A549 (cell line): ENCODE measurements at regions not wholly inside any gene's neighbourhood (a gene's known extent, or its start where the extent isn't known, plus 50 kb on each side); places are given as distances from the start of the nearest gene placed in this dataset.
"Not testable (repeated sequence)": the region's sequence is repeated elsewhere in the genome, so short reads cannot be mapped to it uniquely, and the experiment has no call there.

Experiments
- ATAC-seq, 2 experiments: fragments of 200-7000 bp in 1 of 2; fragments of >200 bp in 1 of 2; cut with Nextera tagmentation in 1 of 2; cut with Tn5 transposase in 1 of 2; 3 replicates each; pipeline versions ENCODE4 v1.8.0 to v1.9.1; 2018 to 2020; ENCODE audit warnings: mild to moderate bottlenecking in 1 of 2, moderate library complexity in 1 of 2
- CTCF ChIA-PET: fragments of 300-600 bp; sonication (Branson Sonifier 250); formaldehyde crosslinking; extraction: SDS; loops from one replicate; lab custom pipeline; 2021; ENCODE audit warnings: antibody characterized with exemption, inconsistent platforms; lab: Yijun Ruan, JAX
- POLR2A ChIA-PET: fragments of 350-600 bp; formaldehyde crosslinking; extraction: SDS; loops from one replicate; lab custom pipeline; 2021; ENCODE audit warnings: antibody characterized with exemption, inconsistent platforms; lab: Yijun Ruan, JAX
- DNase-seq, 2 experiments: peaks; one replicate each; pipeline versions ENCODE4 v3.0.0 to v3.0.0-alpha.2; 2011 to 2016; ENCODE audit warnings: low read depth in 1 of 2, low spot score in 1 of 2
- FAIRE-seq: peaks from 2 replicates; lab custom pipeline; 2011; peaks lifted over from hg19 to GRCh38; lab: Jason Lieb, UNC
- H3K27ac ChIP-seq, 2 experiments: fragments of >200 bp; sonication (Bioruptor Twin); formaldehyde crosslinking; 3 replicates each; pipeline ENCODE4 v1.5.1; 2016 to 2017
- H3K4me1 ChIP-seq: fragments of >200 bp; sonication (Bioruptor Twin); formaldehyde crosslinking; 3 replicates; pipeline ENCODE4 v1.6.1; 2016
- H3K4me2 ChIP-seq: fragments of >200 bp; sonication (Bioruptor Twin); formaldehyde crosslinking; 3 replicates; pipeline ENCODE4 v1.6.1; 2016
- H3K4me3 ChIP-seq: fragments of >200 bp; sonication (Bioruptor Twin); formaldehyde crosslinking; 3 replicates; pipeline ENCODE4 v1.5.1; 2016
- H3K9me3 ChIP-seq: fragments of >200 bp; sonication (Bioruptor Twin); formaldehyde crosslinking; 3 replicates; pipeline ENCODE4 v1.6.1; 2016
- CBX2 ChIP-seq: fragments of 200-600 bp; sonication (generic); IDR thresholded peaks from 2 replicates; pipeline ENCODE4 v1.6.1; 2016; ENCODE audit warnings: low read depth, mild to moderate bottlenecking, borderline replicate concordance
- CBX8 ChIP-seq: fragments of 200-600 bp; sonication (generic); IDR thresholded peaks from 2 replicates; pipeline ENCODE4 v1.6.1; 2016
- CEBPB ChIP-seq, 2 experiments: fragments of >200 bp in 1 of 2; sonication (Bioruptor Twin) in 1 of 2; formaldehyde crosslinking in 1 of 2; IDR thresholded peaks; 2 replicates each; pipeline ENCODE4 v1.6.1; 2012 to 2016
- CHD2 ChIP-seq: fragments of 150-350 bp; IDR thresholded peaks from 2 replicates; pipeline ENCODE4 v1.6.1; 2014; ENCODE audit warnings: low read length; ENCODE audit not compliant: partially characterized antibody
- FOSB ChIP-seq: fragments of 250-450 bp; sonication (Bioruptor Pico); IDR thresholded peaks from 2 replicates; pipeline ENCODE4 v1.5.0; 2020; ENCODE audit warnings: mild to moderate bottlenecking, moderate library complexity
- FOSL2 ChIP-seq, 2 experiments: fragments of 450-650 bp in 1 of 2; fragments of >200 bp in 1 of 2; sonication (Bioruptor Twin) in 1 of 2; formaldehyde crosslinking; IDR thresholded peaks; 2 replicates each; pipeline versions ENCODE4 v1.5.0 to v1.6.1; 2016 to 2020; ENCODE audit warnings: mild to moderate bottlenecking in 1 of 2, moderate library complexity in 1 of 2
- FOXS1 ChIP-seq: fragments of 250-450 bp; sonication (Bioruptor Pico); IDR thresholded peaks from 2 replicates; pipeline ENCODE4 v1.5.0; 2020; ENCODE audit warnings: mild to moderate bottlenecking, moderate library complexity
- HDAC2 ChIP-seq: fragments of 200-600 bp; sonication (generic); IDR thresholded peaks from 2 replicates; pipeline ENCODE4 v1.6.1; 2016
- HOXA7 ChIP-seq: fragments of 250-450 bp; sonication (Bioruptor Pico); IDR thresholded peaks from 2 replicates; pipeline ENCODE4 v1.5.0; 2020; ENCODE audit warnings: mild to moderate bottlenecking, moderate library complexity
- HOXB5 ChIP-seq: fragments of 250-450 bp; sonication (Bioruptor Pico); IDR thresholded peaks from 2 replicates; pipeline ENCODE4 v1.5.0; 2020; ENCODE audit warnings: mild to moderate bottlenecking, moderate library complexity
- JUNB ChIP-seq: fragments of >200 bp; sonication (Bioruptor Twin); formaldehyde crosslinking; IDR thresholded peaks from 2 replicates; pipeline ENCODE4 v1.6.1; 2016
- MAFK ChIP-seq: fragments of 450-650 bp; IDR thresholded peaks from 2 replicates; pipeline ENCODE4 v1.6.1; 2014; ENCODE audit not compliant: partially characterized antibody
- NPAS2 ChIP-seq: fragments of 250-450 bp; sonication (Bioruptor Pico); IDR thresholded peaks from 2 replicates; pipeline ENCODE4 v1.8.0; 2022; ENCODE audit warnings: mild to moderate bottlenecking, moderate library complexity, borderline replicate concordance
- POLR2A ChIP-seq: IDR thresholded peaks from 2 replicates; pipeline ENCODE4 v1.6.1; 2012; ENCODE audit warnings: mild to moderate bottlenecking, low read length
- POLR2AphosphoS2 ChIP-seq: conservative IDR thresholded peaks from 2 replicates; pipeline ENCODE4 v1.6.1; 2012; ENCODE audit warnings: low read length, improper control_type of control experiment, inconsistent platforms
- RFX5 ChIP-seq: fragments of 450-650 bp; IDR thresholded peaks from 2 replicates; pipeline ENCODE4 v1.7.1; 2014; ENCODE audit warnings: antibody characterized with exemption, mild to moderate bottlenecking, moderate library complexity
- SMC3 ChIP-seq: fragments of >200 bp; sonication (Bioruptor Twin); formaldehyde crosslinking; IDR thresholded peaks from 3 replicates; pipeline ENCODE4 v1.6.1; 2018; ENCODE audit warnings: inconsistent platforms
- SREBF2 ChIP-seq: fragments of 450-650 bp; IDR thresholded peaks from 2 replicates; pipeline ENCODE4 v1.6.1; 2014; ENCODE audit warnings: mild to moderate bottlenecking, moderate library complexity
- TFCP2L1 ChIP-seq: fragments of 250-450 bp; sonication (Bioruptor Pico); IDR thresholded peaks from 2 replicates; pipeline ENCODE4 v1.5.0; 2021; ENCODE audit warnings: mild to moderate bottlenecking
- ZC3H11A ChIP-seq: fragments of 450-650 bp; IDR thresholded peaks from 2 replicates; pipeline ENCODE4 v1.6.1; 2014; ENCODE audit warnings: antibody characterized with exemption, mild to moderate bottlenecking
- ZFP36 ChIP-seq: fragments of 450-650 bp; IDR thresholded peaks from 2 replicates; pipeline ENCODE4 v1.6.1; 2014; ENCODE audit warnings: borderline replicate concordance; ENCODE audit not compliant: partially characterized antibody
- ZNF302 ChIP-seq: fragments of 250-450 bp; sonication (Bioruptor Pico); IDR thresholded peaks from 2 replicates; pipeline ENCODE4 v1.9.0; 2021; ENCODE audit warnings: inconsistent platforms, mild to moderate bottlenecking, moderate library complexity
- ZSCAN20 ChIP-seq: fragments of 250-450 bp; sonication (Bioruptor Pico); IDR thresholded peaks from 2 replicates; pipeline ENCODE4 v1.8.0; 2022; ENCODE audit warnings: mild to moderate bottlenecking, moderate library complexity
- WGBS: methylation state at CpG from one replicate; pipeline ENCODE4 v1.1.6; 2017; ENCODE audit errors: missing lambda C conversion rate; 5-methylcytosine and 5-hydroxymethylcytosine counted together
- TF ChIP-seq, protein P1 (sequence below): fragments of 150-350 bp; IDR thresholded peaks from 2 replicates; pipeline ENCODE4 v1.6.1; 2014; ENCODE audit warnings: low read depth, mild to moderate bottlenecking, low read length
- TF ChIP-seq, protein P2 (sequence below): fragments of >200 bp; sonication (Bioruptor Twin); formaldehyde crosslinking; IDR thresholded peaks from 3 replicates; pipeline ENCODE4 v1.5.1; 2016
- TF ChIP-seq, protein P3 (sequence below): fragments of 250-450 bp; sonication (Bioruptor Pico); IDR thresholded peaks from 2 replicates; pipeline ENCODE4 v1.5.0; 2021; ENCODE audit warnings: mild to moderate bottlenecking, moderate library complexity, borderline replicate concordance
- TF ChIP-seq, protein P4 (sequence below): fragments of >200 bp; sonication (Bioruptor Twin); formaldehyde crosslinking; IDR thresholded peaks from 2 replicates; pipeline ENCODE4 v1.6.1; 2016
- TF ChIP-seq, protein P5 (sequence below): IDR thresholded peaks from 2 replicates; pipeline ENCODE4 v1.6.1; 2012; ENCODE audit warnings: low read depth, borderline replicate concordance
- TF ChIP-seq, protein P6 (sequence below): fragments of >200 bp; sonication (Bioruptor Twin); formaldehyde crosslinking; IDR thresholded peaks from 3 replicates; pipeline ENCODE4 v1.6.1; 2016

- CTCF ChIA-PET, H3K4me3 ChIP-seq, H3K4me1 ChIP-seq, H3K27ac ChIP-seq, FAIRE-seq, ATAC-seq, H3K4me2 ChIP-seq, H3K9me3 ChIP-seq, DNase-seq, POLR2A ChIA-PET: not testable (repeated sequence)
- WGBS, result 32% methylated on average over 7 of the region's 7 CpGs
- TF ChIP-seq MAFK, result peak; percentile 32
Observed at GRCh38 chr1:95538242-95538641, 304.2 kb downstream of the RWDD3 start.

DNA sequence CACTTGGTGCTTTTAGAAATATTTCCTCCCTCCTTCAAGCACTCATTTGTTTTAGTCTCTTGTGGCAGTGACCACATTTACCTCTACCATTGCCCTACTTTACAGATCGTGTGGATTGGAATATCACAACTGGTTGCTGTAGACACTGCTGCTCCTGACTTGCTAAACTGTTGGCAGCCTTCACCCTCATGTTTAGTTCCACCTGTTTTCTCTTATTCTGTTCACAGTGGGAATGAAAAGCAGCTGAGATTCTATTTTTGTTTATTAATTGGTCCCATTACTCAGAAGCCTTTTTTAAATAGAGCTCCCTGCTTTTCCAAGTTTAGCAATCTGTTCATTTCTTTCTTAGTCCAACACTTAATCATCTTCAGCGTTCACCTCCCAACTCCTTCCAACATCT is 308.9 kb downstream of the RWDD3 start:
- 6% methylated on average over 2 of the region's 2 CpGs for WGBS
- TF ChIP-seq POLR2A (no peak), ZFP36 (no peak), ZC3H11A (no peak), CHD2 (no peak), FOSL2 (IDR thresholded peaks at IDR 0.05) (no peak), FOSL2 (CRISPR knock-in tag; IDR thresholded peaks at IDR 0.05) (no peak), CBX2 (no peak), SMC3 (no peak), POLR2AphosphoS2 (no peak), HDAC2 (no peak), CBX8 (no peak), RFX5 (no peak), ZNF302 (CRISPR knock-in tag) (no peak), FOXS1 (no peak), NPAS2 (no peak), SREBF2 (no peak), CEBPB (IDR thresholded peaks at IDR 0.05) (no peak)
- TF ChIP-seq, protein P1, sequence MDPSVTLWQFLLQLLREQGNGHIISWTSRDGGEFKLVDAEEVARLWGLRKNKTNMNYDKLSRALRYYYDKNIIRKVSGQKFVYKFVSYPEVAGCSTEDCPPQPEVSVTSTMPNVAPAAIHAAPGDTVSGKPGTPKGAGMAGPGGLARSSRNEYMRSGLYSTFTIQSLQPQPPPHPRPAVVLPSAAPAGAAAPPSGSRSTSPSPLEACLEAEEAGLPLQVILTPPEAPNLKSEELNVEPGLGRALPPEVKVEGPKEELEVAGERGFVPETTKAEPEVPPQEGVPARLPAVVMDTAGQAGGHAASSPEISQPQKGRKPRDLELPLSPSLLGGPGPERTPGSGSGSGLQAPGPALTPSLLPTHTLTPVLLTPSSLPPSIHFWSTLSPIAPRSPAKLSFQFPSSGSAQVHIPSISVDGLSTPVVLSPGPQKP, result no peak
- TF ChIP-seq, protein P2, sequence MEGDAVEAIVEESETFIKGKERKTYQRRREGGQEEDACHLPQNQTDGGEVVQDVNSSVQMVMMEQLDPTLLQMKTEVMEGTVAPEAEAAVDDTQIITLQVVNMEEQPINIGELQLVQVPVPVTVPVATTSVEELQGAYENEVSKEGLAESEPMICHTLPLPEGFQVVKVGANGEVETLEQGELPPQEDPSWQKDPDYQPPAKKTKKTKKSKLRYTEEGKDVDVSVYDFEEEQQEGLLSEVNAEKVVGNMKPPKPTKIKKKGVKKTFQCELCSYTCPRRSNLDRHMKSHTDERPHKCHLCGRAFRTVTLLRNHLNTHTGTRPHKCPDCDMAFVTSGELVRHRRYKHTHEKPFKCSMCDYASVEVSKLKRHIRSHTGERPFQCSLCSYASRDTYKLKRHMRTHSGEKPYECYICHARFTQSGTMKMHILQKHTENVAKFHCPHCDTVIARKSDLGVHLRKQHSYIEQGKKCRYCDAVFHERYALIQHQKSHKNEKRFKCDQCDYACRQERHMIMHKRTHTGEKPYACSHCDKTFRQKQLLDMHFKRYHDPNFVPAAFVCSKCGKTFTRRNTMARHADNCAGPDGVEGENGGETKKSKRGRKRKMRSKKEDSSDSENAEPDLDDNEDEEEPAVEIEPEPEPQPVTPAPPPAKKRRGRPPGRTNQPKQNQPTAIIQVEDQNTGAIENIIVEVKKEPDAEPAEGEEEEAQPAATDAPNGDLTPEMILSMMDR, result no peak
- TF ChIP-seq, protein P3, sequence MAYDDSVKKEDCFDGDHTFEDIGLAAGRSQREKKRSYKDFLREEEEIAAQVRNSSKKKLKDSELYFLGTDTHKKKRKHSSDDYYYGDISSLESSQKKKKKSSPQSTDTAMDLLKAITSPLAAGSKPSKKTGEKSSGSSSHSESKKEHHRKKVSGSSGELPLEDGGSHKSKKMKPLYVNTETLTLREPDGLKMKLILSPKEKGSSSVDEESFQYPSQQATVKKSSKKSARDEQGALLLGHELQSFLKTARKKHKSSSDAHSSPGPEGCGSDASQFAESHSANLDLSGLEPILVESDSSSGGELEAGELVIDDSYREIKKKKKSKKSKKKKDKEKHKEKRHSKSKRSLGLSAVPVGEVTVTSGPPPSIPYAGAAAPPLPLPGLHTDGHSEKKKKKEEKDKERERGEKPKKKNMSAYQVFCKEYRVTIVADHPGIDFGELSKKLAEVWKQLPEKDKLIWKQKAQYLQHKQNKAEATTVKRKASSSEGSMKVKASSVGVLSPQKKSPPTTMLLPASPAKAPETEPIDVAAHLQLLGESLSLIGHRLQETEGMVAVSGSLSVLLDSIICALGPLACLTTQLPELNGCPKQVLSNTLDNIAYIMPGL (CRISPR knock-in tag), result no peak
- TF ChIP-seq, protein P4, sequence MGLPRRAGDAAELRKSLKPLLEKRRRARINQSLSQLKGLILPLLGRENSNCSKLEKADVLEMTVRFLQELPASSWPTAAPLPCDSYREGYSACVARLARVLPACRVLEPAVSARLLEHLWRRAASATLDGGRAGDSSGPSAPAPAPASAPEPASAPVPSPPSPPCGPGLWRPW, result no peak
- TF ChIP-seq, all 56 proteins: peak for 0
- H3K4me2 ChIP-seq, result no peak overlapping the region
- no peak overlapping the region for H3K27ac ChIP-seq
- no peaks in the 10 kb centered on the region for H3K4me1 ChIP-seq
- CTCF ChIA-PET, result no interaction called here
- H3K9me3 ChIP-seq, result no peaks in the 10 kb centered on the region
- POLR2A ChIA-PET, result no interaction called here
- no peak overlapping the region for H3K4me3 ChIP-seq
- ATAC-seq, result no peak
- FAIRE-seq, result no peak
- no peak for DNase-seq

GRCh38 chr1:95547005-95547404 is 313.0 kb downstream of the RWDD3 start:
- CTCF ChIA-PET, result no interaction called here
- H3K4me3 ChIP-seq, result no peak overlapping the region
- 41% methylated on average over 2 of the region's 2 CpGs for WGBS
- no peak overlapping the region for H3K4me2 ChIP-seq
- no peaks in the 10 kb centered on the region for H3K9me3 ChIP-seq
- no peak for FAIRE-seq
- TF ChIP-seq ZSCAN20 (CRISPR knock-in tag) (no peak), HDAC2 (no peak), TFCP2L1 (CRISPR knock-in tag) (no peak), HOXB5 (no peak), CHD2 (no peak), JUNB (no peak), HOXA7 (CRISPR knock-in tag) (no peak), FOSB (CRISPR knock-in tag) (no peak)
- TF ChIP-seq, protein P2, result no peak
- TF ChIP-seq, protein P5, sequence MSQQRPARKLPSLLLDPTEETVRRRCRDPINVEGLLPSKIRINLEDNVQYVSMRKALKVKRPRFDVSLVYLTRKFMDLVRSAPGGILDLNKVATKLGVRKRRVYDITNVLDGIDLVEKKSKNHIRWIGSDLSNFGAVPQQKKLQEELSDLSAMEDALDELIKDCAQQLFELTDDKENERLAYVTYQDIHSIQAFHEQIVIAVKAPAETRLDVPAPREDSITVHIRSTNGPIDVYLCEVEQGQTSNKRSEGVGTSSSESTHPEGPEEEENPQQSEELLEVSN, result no peak
- TF ChIP-seq, protein P6, sequence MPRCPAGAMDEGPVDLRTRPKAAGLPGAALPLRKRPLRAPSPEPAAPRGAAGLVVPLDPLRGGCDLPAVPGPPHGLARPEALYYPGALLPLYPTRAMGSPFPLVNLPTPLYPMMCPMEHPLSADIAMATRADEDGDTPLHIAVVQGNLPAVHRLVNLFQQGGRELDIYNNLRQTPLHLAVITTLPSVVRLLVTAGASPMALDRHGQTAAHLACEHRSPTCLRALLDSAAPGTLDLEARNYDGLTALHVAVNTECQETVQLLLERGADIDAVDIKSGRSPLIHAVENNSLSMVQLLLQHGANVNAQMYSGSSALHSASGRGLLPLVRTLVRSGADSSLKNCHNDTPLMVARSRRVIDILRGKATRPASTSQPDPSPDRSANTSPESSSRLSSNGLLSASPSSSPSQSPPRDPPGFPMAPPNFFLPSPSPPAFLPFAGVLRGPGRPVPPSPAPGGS, result no peak
- H3K4me1 ChIP-seq, result no peaks in the 10 kb centered on the region
- POLR2A ChIA-PET, result no interaction called here
- no peak for ATAC-seq
- no peak overlapping the region for H3K27ac ChIP-seq
- no peak for DNase-seq
